SU-DHL-6 (cell line): ENCODE measurements at regions not wholly inside any gene's neighbourhood (a gene's known extent, or its start where the extent isn't known, plus 50 kb on each side); places are given as distances from the start of the nearest gene placed in this dataset.

Source experiments
- H2AFZ ChIP-seq: fragments of 200-600 bp; sonication (generic); 2 replicates; pipeline ENCODE4 v1.6.1; 2014; ENCODE audit warnings: low read depth, mild to moderate bottlenecking, moderate library complexity, mixed read lengths, antibody characterized with exemption, low read length; ENCODE audit not compliant: severe bottlenecking
- H3F3A ChIP-seq: fragments of 200-600 bp; shearing (Covaris generic); 2 replicates; pipeline ENCODE4 v1.6.0; 2016; ENCODE audit warnings: antibody characterized with exemption, mild to moderate bottlenecking; ENCODE audit not compliant: insufficient read depth
- H3K27ac ChIP-seq: fragments of 200-600 bp; sonication (generic); 2 replicates; pipeline ENCODE4 v1.5.1; 2016; ENCODE audit warnings: low read depth, mild to moderate bottlenecking, low read length, moderate library complexity, mixed read lengths
- H3K27me3 ChIP-seq: fragments of 200-600 bp; sonication (generic), shearing (Covaris generic); 2 replicates; pipeline ENCODE4 v1.6.0; 2014; ENCODE audit warnings: mild to moderate bottlenecking, low read length
- H3K36me3 ChIP-seq: fragments of 200-600 bp; sonication (generic); 2 replicates; pipeline ENCODE4 v1.6.1; 2014; ENCODE audit warnings: mild to moderate bottlenecking, low read length, mixed read lengths
- H3K4me2 ChIP-seq: fragments of 300-600, 200-600 bp; shearing (Covaris generic), sonication (generic); 2 replicates; pipeline ENCODE4 v1.6.0; 2014; ENCODE audit warnings: low read length, low read depth, mild to moderate bottlenecking; ENCODE audit not compliant: poor library complexity, severe bottlenecking
- H3K4me3 ChIP-seq: fragments of 200-600 bp; sonication (generic); 2 replicates; pipeline ENCODE4 v1.5.1; 2014; ENCODE audit warnings: antibody characterized with exemption, low read length, mild to moderate bottlenecking, mixed read lengths; ENCODE audit not compliant: insufficient read depth, poor library complexity, severe bottlenecking
- H3K79me2 ChIP-seq: fragments of 200-600 bp; sonication (generic); 2 replicates; pipeline ENCODE4 v1.6.1; 2014; ENCODE audit warnings: mild to moderate bottlenecking, low read length, moderate library complexity; ENCODE audit not compliant: insufficient read depth
- H3K9ac ChIP-seq: fragments of 200-600 bp; sonication (generic); 2 replicates; pipeline ENCODE4 v1.7.0; 2014; ENCODE audit warnings: mild to moderate bottlenecking, low read length
- H3K9me2 ChIP-seq: fragments of 200-600 bp; sonication (generic); replicated peaks from 2 replicates; pipeline ENCODE4 v1.6.1; 2014; ENCODE audit warnings: low read length; ENCODE audit not compliant: insufficient read depth
- H3K9me3 ChIP-seq: fragments of 200-600 bp; sonication (generic); 2 replicates; pipeline ENCODE4 v1.6.1; 2014; ENCODE audit warnings: low read length, mixed read lengths; ENCODE audit not compliant: insufficient read depth
- H4K20me1 ChIP-seq: fragments of 200-600 bp; sonication (generic); 2 replicates; pipeline ENCODE4 v1.6.1; 2014; ENCODE audit warnings: low read depth, mild to moderate bottlenecking, antibody characterized with exemption, low read length, moderate library complexity, mixed read lengths
- EZH2phosphoT487 ChIP-seq: fragments of 200-600 bp; sonication (generic), shearing (Covaris generic); conservative IDR thresholded peaks from 2 replicates; pipeline ENCODE4 v1.6.1; 2018; ENCODE audit warnings: mild to moderate bottlenecking, antibody characterized with exemption, low read length, moderate library complexity, mixed read lengths
- TF ChIP-seq, protein P1 (sequence below): fragments of 200-600 bp; sonication (generic); IDR thresholded peaks from one replicate; pipeline ENCODE4 v1.5.1; 2017; ENCODE audit warnings: antibody characterized with exemption, mild to moderate bottlenecking, low read length, moderate library complexity; ENCODE audit not compliant: insufficient read depth, poor library complexity, severe bottlenecking

- no peaks in the 10 kb centered on the region for H3K9me3 ChIP-seq
- H3K9ac ChIP-seq: no peak overlapping the region
- H3K36me3 ChIP-seq: no peaks in the 10 kb centered on the region
- no peaks in the 10 kb centered on the region for H4K20me1 ChIP-seq
- no peak overlapping the region for H2AFZ ChIP-seq
- H3K79me2 ChIP-seq: no peaks in the 10 kb centered on the region
- TF ChIP-seq, protein P1, sequence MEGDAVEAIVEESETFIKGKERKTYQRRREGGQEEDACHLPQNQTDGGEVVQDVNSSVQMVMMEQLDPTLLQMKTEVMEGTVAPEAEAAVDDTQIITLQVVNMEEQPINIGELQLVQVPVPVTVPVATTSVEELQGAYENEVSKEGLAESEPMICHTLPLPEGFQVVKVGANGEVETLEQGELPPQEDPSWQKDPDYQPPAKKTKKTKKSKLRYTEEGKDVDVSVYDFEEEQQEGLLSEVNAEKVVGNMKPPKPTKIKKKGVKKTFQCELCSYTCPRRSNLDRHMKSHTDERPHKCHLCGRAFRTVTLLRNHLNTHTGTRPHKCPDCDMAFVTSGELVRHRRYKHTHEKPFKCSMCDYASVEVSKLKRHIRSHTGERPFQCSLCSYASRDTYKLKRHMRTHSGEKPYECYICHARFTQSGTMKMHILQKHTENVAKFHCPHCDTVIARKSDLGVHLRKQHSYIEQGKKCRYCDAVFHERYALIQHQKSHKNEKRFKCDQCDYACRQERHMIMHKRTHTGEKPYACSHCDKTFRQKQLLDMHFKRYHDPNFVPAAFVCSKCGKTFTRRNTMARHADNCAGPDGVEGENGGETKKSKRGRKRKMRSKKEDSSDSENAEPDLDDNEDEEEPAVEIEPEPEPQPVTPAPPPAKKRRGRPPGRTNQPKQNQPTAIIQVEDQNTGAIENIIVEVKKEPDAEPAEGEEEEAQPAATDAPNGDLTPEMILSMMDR: no peak
- TF ChIP-seq EZH2phosphoT487: no peak
- no peaks in the 10 kb centered on the region for H3K9me2 ChIP-seq
- no peak overlapping the region for H3K27ac ChIP-seq
- H3K4me2 ChIP-seq: no peak overlapping the region
- no peak overlapping the region for H3K4me3 ChIP-seq
- H3F3A ChIP-seq: no peaks in the 10 kb centered on the region
- H3K27me3 ChIP-seq: no peaks in the 10 kb centered on the region
Measured at GRCh38 chr16:54447576-54448440, 161.2 kb upstream of the IRX3 start.

DNA sequence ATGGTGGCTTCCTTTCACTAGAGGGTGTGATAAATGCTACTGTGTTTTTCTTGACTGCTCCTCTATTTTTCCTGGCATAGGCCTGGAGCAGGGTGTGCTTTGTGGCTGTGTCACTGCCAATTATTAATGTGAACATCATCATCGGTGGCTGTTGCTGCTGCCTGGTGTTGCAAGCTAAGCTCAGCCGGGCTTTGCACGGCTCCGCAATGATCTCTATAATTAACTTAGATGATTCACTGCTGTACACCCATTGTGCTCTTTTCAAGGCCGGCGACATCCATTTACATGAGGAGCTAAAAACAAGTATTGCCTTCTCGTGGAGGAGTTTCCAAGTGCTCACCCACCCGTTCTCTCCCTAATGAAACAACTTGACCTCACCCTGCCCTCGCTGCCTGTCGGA lies 160.1 kb upstream of the IRX3 start:
- H2AFZ ChIP-seq: no peak overlapping the region
- H3F3A ChIP-seq: no peaks in the 10 kb centered on the region
- no peaks in the 10 kb centered on the region for H3K9me3 ChIP-seq
- H3K36me3 ChIP-seq: no peaks in the 10 kb centered on the region
- H3K4me2 ChIP-seq: no peak overlapping the region
- H3K4me3 ChIP-seq: no peak overlapping the region
- TF ChIP-seq EZH2phosphoT487: no peak
- TF ChIP-seq, protein P1: no peak
- H3K79me2 ChIP-seq: no peaks in the 10 kb centered on the region
- H3K27ac ChIP-seq: no peak overlapping the region
- no peaks in the 10 kb centered on the region for H3K27me3 ChIP-seq
- H3K9me2 ChIP-seq: no peaks in the 10 kb centered on the region
- H4K20me1 ChIP-seq: no peaks in the 10 kb centered on the region
- H3K9ac ChIP-seq: no peak overlapping the region

DNA sequence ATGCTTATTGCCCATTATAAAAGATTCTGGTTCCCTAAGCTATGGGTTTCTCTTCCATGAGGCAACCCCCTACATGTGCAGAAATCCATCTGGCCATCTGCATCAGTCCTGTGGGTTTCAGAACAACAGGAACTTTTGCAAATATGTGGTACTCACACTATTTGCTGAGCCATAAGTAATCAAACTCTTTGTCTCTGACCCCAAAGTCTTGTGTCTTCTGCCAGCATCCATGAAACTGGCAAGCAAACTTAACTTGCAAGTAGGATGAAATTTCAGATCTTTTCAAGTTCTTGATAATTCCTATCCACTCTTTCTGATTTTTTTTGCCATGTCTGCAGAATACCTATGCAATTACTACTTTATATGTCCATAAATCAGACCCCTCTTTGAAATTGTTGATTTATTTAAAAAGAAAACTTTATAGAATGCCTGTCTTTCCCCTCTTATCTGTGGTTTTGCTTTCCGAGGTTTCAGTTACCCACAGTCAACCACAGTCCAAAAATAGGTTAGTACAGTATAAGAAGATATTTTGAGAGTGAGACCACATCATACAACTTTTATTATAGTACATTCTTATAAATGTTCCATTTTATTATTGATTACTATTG lies 158.4 kb upstream of the IRX3 start:
- no peak overlapping the region for H2AFZ ChIP-seq
- no peaks in the 10 kb centered on the region for H3K9me3 ChIP-seq
- no peaks in the 10 kb centered on the region for H3F3A ChIP-seq
- no peak overlapping the region for H3K4me2 ChIP-seq
- H3K27ac ChIP-seq: no peak overlapping the region
- TF ChIP-seq, protein P1: no peak
- TF ChIP-seq EZH2phosphoT487: no peak
- H3K4me3 ChIP-seq: no peak overlapping the region
- H3K27me3 ChIP-seq: no peaks in the 10 kb centered on the region
- H3K36me3 ChIP-seq: no peaks in the 10 kb centered on the region
- no peak overlapping the region for H3K9ac ChIP-seq
- H4K20me1 ChIP-seq: no peaks in the 10 kb centered on the region
- no peaks in the 10 kb centered on the region for H3K79me2 ChIP-seq
- no peaks in the 10 kb centered on the region for H3K9me2 ChIP-seq
